WTC11 (cell line): ENCODE measurements at regions not wholly inside any gene's neighbourhood (a gene's known extent, or its start where the extent isn't known, plus 50 kb on each side); places are given as distances from the start of the nearest gene placed in this dataset.
"Not testable (repeated sequence)": the region's sequence is repeated elsewhere in the genome, so short reads cannot be mapped to it uniquely, and the experiment has no call there.

Experiments used
- ATAC-seq: fragments of 200-7000 bp; cut with Tn5 transposase; 2 replicates; pipeline ENCODE4 v1.10.0; 2021; ENCODE audit warnings: mild to moderate bottlenecking, moderate library complexity
- CTCF ChIA-PET: fragments of 300-600 bp; sonication (Branson Sonifier 250); formaldehyde crosslinking; loops from one replicate; lab custom pipeline; 2021; ENCODE audit warnings: antibody characterized with exemption; lab: Charles Lee
- POLR2A ChIA-PET: fragments of 350-600 bp; sonication (Branson Sonifier 250); formaldehyde crosslinking; loops from one replicate; lab custom pipeline; 2021; ENCODE audit warnings: antibody characterized with exemption; lab: Charles Lee
- DNase-seq: peaks from one replicate; pipeline ENCODE4 v3.0.0; 2021; ENCODE audit warnings: low spot score
- H3K27ac Mint-ChIP-seq: 2 replicates; pipeline ENCODE4 v1.8.0; 2021; ENCODE audit warnings: mixed read lengths
- H3K27me3 Mint-ChIP-seq: 2 replicates; pipeline ENCODE4 v1.8.0; 2021; ENCODE audit warnings: low read depth, mild to moderate bottlenecking, moderate library complexity, mixed read lengths
- H3K36me3 Mint-ChIP-seq: 2 replicates; pipeline ENCODE4 v1.8.0; 2021; ENCODE audit warnings: mixed read lengths
- H3K4me1 Mint-ChIP-seq: 2 replicates; pipeline ENCODE4 v1.8.0; 2022; ENCODE audit warnings: mixed read lengths
- H3K4me3 Mint-ChIP-seq: 2 replicates; pipeline ENCODE4 v1.8.0; 2021; ENCODE audit warnings: mild to moderate bottlenecking, moderate library complexity, mixed read lengths
- H3K9me3 Mint-ChIP-seq: 2 replicates; pipeline ENCODE4 v1.8.0; 2021; ENCODE audit warnings: mixed read lengths
- GABPB1 ChIP-seq: sonication (generic); formaldehyde crosslinking; IDR thresholded peaks from 2 replicates; pipeline ENCODE4 v1.8.1; 2023; ENCODE audit warnings: mild to moderate bottlenecking, missing genetic modification reagents
- ZNF121 ChIP-seq: sonication (generic); formaldehyde crosslinking; IDR thresholded peaks from 2 replicates; pipeline ENCODE4 v1.8.0; 2023; ENCODE audit warnings: missing genetic modification reagents
- ZNF423 ChIP-seq: fragments of 250-450 bp; sonication (Bioruptor Pico); IDR thresholded peaks from 2 replicates; pipeline ENCODE4 v2.1.2; 2022; ENCODE audit warnings: mild to moderate bottlenecking, moderate library complexity
- TF ChIP-seq, protein P1 (sequence below): sonication (generic); formaldehyde crosslinking; IDR thresholded peaks from 2 replicates; pipeline ENCODE4 v1.8.1; 2022; ENCODE audit warnings: missing genetic modification reagents, borderline replicate concordance
- TF ChIP-seq, protein P2 (sequence below): sonication (generic); formaldehyde crosslinking; IDR thresholded peaks from 2 replicates; pipeline ENCODE4 v1.8.1; 2023; ENCODE audit warnings: mild to moderate bottlenecking, moderate library complexity, missing genetic modification reagents
- TF ChIP-seq, protein P3 (sequence below): sonication (generic); formaldehyde crosslinking; IDR thresholded peaks from 2 replicates; pipeline ENCODE4 v1.8.1; 2023; ENCODE audit warnings: mild to moderate bottlenecking, missing genetic modification reagents, borderline replicate concordance
- TF ChIP-seq, protein P4 (sequence below): fragments of 200-600 bp; IDR thresholded peaks from 2 replicates; pipeline ENCODE4 v1.8.0; 2022; ENCODE audit warnings: antibody characterized with exemption
- TF ChIP-seq, protein P5 (sequence below): fragments of 250-450 bp; sonication (Bioruptor Pico); IDR thresholded peaks from 2 replicates; pipeline ENCODE4 v2.1.2; 2022; ENCODE audit warnings: mild to moderate bottlenecking, moderate library complexity
- TF ChIP-seq, protein P6 (sequence below): sonication (generic); formaldehyde crosslinking; IDR thresholded peaks from 2 replicates; pipeline ENCODE4 v1.8.0; 2023; ENCODE audit warnings: missing genetic modification reagents
- TF ChIP-seq, protein P7 (sequence below): fragments of 250-450 bp; sonication (Bioruptor Pico); IDR thresholded peaks from 2 replicates; pipeline ENCODE4 v1.9.0; 2021; ENCODE audit warnings: mild to moderate bottlenecking
- TF ChIP-seq, protein P8 (sequence below): sonication (generic); formaldehyde crosslinking; IDR thresholded peaks from 2 replicates; pipeline ENCODE4 v1.8.0; 2022; ENCODE audit warnings: mild to moderate bottlenecking, missing genetic modification reagents
- TF ChIP-seq, protein P9 (sequence below): sonication (generic); formaldehyde crosslinking; IDR thresholded peaks from 2 replicates; pipeline ENCODE4 v1.8.0; 2022; ENCODE audit warnings: mild to moderate bottlenecking, missing genetic modification reagents

DNA sequence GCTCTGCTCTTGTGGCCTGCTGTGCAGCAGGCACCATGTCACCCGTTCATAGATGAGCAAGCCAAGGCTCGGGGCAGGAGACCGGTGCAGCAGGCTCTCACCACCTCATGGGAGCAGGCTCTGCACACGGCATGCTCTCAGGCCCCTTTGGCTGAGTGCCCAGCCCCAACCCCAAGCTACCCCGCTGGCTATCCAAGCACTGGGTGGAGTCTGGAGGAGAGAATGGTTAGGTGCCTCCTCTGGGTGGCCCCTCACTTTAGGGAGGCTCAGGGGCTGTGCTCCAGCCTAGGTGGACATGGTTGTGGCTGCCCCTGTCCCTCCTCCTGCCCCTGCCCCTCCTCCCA is 199.9 kb downstream of the IGLL1 start (continued):
- TF ChIP-seq, protein P1, sequence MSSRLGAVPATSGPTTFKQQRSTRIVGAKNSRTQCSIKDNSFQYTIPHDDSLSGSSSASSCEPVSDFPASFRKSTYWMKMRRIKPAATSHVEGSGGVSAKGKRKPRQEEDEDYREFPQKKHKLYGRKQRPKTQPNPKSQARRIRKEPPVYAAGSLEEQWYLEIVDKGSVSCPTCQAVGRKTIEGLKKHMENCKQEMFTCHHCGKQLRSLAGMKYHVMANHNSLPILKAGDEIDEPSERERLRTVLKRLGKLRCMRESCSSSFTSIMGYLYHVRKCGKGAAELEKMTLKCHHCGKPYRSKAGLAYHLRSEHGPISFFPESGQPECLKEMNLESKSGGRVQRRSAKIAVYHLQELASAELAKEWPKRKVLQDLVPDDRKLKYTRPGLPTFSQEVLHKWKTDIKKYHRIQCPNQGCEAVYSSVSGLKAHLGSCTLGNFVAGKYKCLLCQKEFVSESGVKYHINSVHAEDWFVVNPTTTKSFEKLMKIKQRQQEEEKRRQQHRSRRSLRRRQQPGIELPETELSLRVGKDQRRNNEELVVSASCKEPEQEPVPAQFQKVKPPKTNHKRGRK (CRISPR knock-in tag): no peak
- TF ChIP-seq, protein P2, sequence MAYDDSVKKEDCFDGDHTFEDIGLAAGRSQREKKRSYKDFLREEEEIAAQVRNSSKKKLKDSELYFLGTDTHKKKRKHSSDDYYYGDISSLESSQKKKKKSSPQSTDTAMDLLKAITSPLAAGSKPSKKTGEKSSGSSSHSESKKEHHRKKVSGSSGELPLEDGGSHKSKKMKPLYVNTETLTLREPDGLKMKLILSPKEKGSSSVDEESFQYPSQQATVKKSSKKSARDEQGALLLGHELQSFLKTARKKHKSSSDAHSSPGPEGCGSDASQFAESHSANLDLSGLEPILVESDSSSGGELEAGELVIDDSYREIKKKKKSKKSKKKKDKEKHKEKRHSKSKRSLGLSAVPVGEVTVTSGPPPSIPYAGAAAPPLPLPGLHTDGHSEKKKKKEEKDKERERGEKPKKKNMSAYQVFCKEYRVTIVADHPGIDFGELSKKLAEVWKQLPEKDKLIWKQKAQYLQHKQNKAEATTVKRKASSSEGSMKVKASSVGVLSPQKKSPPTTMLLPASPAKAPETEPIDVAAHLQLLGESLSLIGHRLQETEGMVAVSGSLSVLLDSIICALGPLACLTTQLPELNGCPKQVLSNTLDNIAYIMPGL (CRISPR knock-in tag): no peak
- TF ChIP-seq, all 79 proteins: peak for 0

DNA sequence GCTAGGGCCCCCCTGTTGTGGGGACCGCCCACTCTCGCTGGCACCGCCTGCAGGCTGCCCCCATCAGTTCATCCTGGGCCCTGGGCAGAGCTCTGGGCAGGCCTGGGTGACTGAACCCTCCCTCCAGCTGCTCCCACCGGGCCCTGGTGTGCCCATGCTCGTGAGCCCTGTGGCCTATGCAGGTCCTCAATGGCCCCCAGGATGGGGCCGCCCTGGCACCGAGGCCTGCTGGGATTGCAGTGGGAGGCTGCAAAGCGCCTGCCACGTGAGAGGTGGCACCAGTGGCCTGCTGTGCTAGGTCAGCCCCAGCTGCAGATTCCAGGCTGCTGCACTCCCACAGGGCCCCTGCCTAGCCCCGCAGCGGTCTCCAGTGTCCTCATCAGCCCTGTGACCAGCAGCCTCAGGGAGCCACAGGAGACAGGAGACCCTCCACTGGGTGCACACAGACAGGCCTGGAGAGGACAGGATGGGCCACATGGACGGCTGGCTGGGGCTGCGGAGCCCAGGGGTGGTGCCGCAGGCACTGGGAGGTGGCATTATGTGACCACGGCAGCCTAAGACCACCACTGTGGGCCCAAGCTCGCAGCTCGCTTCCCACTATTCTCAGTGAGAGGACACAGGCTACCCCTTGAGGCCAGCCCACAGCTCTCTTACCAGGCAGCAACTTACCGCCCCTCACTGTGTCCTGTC is 199.4 kb downstream of the BCR start:
- CTCF ChIA-PET, DNase-seq, ATAC-seq, H3K4me3 Mint-ChIP-seq, H3K36me3 Mint-ChIP-seq, H3K27ac Mint-ChIP-seq, H3K9me3 Mint-ChIP-seq: not testable (repeated sequence)
- H3K27me3 Mint-ChIP-seq: peaks cover 36% of the 10 kb centered on the region
- peaks cover 12% of the 10 kb centered on the region; the same call in 1 of the 2 replicates for H3K4me1 Mint-ChIP-seq
- POLR2A ChIA-PET: interaction anchor here (0.6 kb wide), 1 partner anchor 166 kb away, joined by 3 read pairs; no protein-coding TSS in a partner anchor

DNA sequence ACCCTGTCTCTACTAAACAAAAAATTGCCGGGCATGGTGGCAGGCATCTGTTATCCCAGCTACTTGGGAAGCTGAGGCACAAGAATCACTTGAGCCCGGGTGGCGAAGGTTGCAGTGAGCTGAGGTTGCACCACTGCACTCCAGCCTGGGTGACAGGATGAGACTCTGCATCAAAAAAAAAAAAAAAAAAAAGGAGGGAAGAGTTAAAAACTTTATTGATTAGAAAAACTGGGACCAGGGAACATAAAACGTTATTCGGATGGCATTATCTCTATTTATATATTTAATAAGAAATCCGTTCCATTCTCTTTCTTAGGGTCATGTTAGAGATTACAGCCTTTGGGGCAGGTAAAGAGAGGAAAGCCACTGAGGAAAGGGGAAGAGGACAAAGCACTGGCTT is 197.5 kb downstream of the BCR start:
- no peak for TF ChIP-seq GABPB1
- TF ChIP-seq ZNF423: no peak
- no peak for DNase-seq
- CTCF ChIA-PET: interaction anchor here (1.0 to 4.7 kb wide), 5 partner anchors 8 to 214 kb away, joined by 3 to 41 read pairs (median 3); no protein-coding TSS in a partner anchor
- H3K36me3 Mint-ChIP-seq: no peaks in the 10 kb centered on the region
- no peak for ATAC-seq
- peaks cover 51% of the 10 kb centered on the region for H3K27me3 Mint-ChIP-seq
- no peak overlapping the region for H3K4me3 Mint-ChIP-seq
- no peaks in the 10 kb centered on the region for H3K9me3 Mint-ChIP-seq
- H3K27ac Mint-ChIP-seq: no peak overlapping the region
- H3K4me1 Mint-ChIP-seq: no peaks in the 10 kb centered on the region
- POLR2A ChIA-PET: no interaction called here

DNA sequence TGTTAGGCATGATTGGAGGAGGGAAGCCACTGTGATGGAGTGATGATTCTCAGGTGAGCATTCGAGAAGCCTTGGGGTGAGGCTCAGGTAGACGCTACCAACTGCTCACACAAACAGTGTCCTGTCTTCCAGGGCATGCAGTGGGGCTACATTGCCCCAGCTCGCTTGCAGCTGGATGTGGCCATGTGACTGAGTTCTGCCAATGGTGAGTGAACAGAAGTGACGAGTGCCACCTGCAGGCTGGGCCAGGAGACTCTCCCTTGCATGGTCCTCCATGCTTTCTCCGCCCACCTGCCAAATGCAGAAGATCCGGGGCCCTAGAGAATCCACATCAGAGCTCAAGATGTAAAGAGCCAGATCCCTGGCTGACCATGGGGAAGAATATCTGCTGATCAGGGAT is 195.9 kb downstream of the BCR start:
- ChIA-PET CTCF (interaction anchor here (0.6 to 4.7 kb wide), 16 partner anchors 10 to 1502 kb away, joined by 3 to 41 read pairs (median 4); partner anchors contain the start of gene RSPH14), POLR2A (no interaction called here)
- Mint-ChIP-seq H3K36me3 (no peaks in the 10 kb centered on the region), H3K4me1 (no peaks in the 10 kb centered on the region), H3K27me3 (peaks cover 57% of the 10 kb centered on the region), H3K9me3 (no peaks in the 10 kb centered on the region), H3K27ac (no peak overlapping the region), H3K4me3 (no peak overlapping the region)
- ATAC-seq (peak; percentile 99), DNase-seq (peak; percentile 64)
- TF ChIP-seq, protein P3, sequence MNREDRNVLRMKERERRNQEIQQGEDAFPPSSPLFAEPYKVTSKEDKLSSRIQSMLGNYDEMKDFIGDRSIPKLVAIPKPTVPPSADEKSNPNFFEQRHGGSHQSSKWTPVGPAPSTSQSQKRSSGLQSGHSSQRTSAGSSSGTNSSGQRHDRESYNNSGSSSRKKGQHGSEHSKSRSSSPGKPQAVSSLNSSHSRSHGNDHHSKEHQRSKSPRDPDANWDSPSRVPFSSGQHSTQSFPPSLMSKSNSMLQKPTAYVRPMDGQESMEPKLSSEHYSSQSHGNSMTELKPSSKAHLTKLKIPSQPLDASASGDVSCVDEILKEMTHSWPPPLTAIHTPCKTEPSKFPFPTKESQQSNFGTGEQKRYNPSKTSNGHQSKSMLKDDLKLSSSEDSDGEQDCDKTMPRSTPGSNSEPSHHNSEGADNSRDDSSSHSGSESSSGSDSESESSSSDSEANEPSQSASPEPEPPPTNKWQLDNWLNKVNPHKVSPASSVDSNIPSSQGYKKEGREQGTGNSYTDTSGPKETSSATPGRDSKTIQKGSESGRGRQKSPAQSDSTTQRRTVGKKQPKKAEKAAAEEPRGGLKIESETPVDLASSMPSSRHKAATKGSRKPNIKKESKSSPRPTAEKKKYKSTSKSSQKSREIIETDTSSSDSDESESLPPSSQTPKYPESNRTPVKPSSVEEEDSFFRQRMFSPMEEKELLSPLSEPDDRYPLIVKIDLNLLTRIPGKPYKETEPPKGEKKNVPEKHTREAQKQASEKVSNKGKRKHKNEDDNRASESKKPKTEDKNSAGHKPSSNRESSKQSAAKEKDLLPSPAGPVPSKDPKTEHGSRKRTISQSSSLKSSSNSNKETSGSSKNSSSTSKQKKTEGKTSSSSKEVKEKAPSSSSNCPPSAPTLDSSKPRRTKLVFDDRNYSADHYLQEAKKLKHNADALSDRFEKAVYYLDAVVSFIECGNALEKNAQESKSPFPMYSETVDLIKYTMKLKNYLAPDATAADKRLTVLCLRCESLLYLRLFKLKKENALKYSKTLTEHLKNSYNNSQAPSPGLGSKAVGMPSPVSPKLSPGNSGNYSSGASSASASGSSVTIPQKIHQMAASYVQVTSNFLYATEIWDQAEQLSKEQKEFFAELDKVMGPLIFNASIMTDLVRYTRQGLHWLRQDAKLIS: no peak
- TF ChIP-seq, protein P4, sequence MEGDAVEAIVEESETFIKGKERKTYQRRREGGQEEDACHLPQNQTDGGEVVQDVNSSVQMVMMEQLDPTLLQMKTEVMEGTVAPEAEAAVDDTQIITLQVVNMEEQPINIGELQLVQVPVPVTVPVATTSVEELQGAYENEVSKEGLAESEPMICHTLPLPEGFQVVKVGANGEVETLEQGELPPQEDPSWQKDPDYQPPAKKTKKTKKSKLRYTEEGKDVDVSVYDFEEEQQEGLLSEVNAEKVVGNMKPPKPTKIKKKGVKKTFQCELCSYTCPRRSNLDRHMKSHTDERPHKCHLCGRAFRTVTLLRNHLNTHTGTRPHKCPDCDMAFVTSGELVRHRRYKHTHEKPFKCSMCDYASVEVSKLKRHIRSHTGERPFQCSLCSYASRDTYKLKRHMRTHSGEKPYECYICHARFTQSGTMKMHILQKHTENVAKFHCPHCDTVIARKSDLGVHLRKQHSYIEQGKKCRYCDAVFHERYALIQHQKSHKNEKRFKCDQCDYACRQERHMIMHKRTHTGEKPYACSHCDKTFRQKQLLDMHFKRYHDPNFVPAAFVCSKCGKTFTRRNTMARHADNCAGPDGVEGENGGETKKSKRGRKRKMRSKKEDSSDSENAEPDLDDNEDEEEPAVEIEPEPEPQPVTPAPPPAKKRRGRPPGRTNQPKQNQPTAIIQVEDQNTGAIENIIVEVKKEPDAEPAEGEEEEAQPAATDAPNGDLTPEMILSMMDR: no peak
- TF ChIP-seq, protein P5, sequence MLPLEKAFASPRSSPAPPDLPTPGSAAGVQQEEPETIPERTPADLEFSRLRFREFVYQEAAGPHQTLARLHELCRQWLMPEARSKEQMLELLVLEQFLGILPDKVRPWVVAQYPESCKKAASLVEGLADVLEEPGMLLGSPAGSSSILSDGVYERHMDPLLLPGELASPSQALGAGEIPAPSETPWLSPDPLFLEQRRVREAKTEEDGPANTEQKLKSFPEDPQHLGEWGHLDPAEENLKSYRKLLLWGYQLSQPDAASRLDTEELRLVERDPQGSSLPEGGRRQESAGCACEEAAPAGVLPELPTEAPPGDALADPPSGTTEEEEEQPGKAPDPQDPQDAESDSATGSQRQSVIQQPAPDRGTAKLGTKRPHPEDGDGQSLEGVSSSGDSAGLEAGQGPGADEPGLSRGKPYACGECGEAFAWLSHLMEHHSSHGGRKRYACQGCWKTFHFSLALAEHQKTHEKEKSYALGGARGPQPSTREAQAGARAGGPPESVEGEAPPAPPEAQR (CRISPR knock-in tag): no peak
- TF ChIP-seq ZNF121 (CRISPR knock-in tag): peak; percentile 75
- TF ChIP-seq, protein P6, sequence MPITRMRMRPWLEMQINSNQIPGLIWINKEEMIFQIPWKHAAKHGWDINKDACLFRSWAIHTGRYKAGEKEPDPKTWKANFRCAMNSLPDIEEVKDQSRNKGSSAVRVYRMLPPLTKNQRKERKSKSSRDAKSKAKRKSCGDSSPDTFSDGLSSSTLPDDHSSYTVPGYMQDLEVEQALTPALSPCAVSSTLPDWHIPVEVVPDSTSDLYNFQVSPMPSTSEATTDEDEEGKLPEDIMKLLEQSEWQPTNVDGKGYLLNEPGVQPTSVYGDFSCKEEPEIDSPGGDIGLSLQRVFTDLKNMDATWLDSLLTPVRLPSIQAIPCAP (CRISPR knock-in tag): no peak
- TF ChIP-seq, protein P7, sequence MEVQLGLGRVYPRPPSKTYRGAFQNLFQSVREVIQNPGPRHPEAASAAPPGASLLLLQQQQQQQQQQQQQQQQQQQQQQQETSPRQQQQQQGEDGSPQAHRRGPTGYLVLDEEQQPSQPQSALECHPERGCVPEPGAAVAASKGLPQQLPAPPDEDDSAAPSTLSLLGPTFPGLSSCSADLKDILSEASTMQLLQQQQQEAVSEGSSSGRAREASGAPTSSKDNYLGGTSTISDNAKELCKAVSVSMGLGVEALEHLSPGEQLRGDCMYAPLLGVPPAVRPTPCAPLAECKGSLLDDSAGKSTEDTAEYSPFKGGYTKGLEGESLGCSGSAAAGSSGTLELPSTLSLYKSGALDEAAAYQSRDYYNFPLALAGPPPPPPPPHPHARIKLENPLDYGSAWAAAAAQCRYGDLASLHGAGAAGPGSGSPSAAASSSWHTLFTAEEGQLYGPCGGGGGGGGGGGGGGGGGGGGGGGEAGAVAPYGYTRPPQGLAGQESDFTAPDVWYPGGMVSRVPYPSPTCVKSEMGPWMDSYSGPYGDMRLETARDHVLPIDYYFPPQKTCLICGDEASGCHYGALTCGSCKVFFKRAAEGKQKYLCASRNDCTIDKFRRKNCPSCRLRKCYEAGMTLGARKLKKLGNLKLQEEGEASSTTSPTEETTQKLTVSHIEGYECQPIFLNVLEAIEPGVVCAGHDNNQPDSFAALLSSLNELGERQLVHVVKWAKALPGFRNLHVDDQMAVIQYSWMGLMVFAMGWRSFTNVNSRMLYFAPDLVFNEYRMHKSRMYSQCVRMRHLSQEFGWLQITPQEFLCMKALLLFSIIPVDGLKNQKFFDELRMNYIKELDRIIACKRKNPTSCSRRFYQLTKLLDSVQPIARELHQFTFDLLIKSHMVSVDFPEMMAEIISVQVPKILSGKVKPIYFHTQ (CRISPR knock-in tag): no peak
- TF ChIP-seq, protein P8, sequence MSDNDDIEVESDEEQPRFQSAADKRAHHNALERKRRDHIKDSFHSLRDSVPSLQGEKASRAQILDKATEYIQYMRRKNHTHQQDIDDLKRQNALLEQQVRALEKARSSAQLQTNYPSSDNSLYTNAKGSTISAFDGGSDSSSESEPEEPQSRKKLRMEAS: 0 out of 2 replicates have a peak, but pooled peaks have one; percentile 29
- TF ChIP-seq, protein P9, sequence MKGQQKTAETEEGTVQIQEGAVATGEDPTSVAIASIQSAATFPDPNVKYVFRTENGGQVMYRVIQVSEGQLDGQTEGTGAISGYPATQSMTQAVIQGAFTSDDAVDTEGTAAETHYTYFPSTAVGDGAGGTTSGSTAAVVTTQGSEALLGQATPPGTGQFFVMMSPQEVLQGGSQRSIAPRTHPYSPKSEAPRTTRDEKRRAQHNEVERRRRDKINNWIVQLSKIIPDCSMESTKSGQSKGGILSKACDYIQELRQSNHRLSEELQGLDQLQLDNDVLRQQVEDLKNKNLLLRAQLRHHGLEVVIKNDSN (CRISPR knock-in tag): peak; percentile 90
